ENCODE measurements at regions not wholly inside any gene's neighbourhood (a gene's known extent, or its start where the extent isn't known, plus 50 kb on each side); places are given as distances from the start of the nearest gene placed in this dataset.
"Not testable (repeated sequence)": the region's sequence is repeated elsewhere in the genome, so short reads cannot be mapped to it uniquely, and the experiment has no call there.

DNA sequence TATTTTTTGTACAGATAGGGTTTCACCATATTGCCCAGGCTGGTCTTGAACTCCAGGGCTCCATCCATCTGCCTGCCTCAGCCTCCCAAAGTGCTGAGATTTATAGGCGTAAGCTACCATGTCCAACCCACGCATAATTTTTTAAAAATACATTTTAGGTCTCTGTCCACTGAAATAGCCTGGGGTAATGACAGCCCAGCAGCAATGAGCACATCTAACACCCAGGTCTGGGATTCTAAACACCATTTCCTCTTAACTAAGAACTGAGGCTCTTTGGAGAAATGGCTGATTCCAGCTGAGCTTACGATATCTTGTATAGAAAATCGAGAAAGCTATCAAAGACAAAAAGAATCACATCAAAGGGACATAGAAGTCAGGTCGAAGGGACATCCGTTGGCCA lies 245.3 kb downstream of the PARN start:
- no peak for DNase-seq (ENCODE audit: low spot score)
- intact Hi-C loops (cut with DNase I), result loop anchor here in 1 of 2 donors (10.0 kb wide), 1 partner anchor 60 kb away; no protein-coding TSS in a partner anchor

DNA sequence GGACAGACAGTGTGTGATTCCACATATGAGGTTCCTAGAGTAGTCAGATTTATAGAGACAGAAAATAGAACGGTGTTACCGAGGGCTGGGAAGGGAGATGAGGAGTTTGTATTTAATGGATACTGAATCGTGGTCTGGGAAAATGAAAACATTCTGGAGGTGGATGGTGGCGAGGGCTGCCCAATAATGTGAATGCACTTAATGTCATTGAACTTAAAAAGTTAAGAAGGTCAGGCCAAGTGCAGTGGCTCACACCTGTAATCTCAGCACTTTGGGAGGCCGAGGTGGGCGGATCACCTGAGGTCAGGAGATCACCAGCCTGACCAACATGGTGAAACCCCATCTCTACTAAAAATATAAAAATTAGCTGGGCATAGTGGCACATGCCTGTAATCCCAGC lies 246.2 kb downstream of the PARN start:
- not testable (repeated sequence) for DNase-seq (ENCODE audit: low spot score)
- intact Hi-C loops (cut with DNase I), result loop anchor here in 1 of 2 donors (10.0 kb wide), 1 partner anchor 61 kb away; no protein-coding TSS in a partner anchor

DNA sequence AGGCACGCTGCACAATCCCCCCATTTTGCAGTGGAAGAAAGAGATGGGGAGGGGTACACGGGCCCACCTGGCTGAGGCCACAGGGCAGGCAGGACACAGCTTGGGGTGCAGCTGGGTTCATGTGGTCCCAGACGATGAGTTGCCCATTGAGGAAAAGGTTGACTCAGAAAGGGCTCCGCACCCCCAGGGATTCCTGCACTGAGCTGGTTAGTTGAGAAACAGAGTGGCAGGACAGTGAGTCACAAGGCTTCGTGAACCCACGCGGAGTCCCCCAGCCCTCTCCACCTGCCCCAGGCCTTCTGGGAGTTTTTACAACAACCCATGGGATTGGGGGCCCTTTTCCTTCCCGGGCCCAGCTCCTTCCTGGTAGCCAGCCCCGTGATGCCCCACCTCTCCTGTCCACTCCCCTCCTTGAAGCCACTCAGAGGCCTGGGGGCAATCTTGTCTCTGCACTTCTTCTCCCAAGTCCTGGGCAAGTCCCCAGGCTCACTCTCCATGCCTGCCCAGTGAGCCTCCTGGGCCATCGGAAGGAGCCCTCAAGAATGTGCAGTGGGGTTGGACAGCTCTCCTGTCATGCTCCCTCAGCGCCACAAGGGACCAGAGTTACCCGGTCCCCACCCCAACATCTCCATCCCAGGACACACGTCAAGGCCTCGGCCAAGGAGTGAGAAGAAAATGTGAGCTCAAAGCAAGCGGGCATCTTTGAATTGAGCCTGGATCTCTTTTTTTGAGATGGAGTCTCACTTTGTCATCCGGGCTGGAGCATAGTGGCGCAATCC lies 251.2 kb downstream of the PARN start:
- intact Hi-C loops (cut with DNase I), result no loop called here
- DNase-seq (ENCODE audit: low spot score), result no peak

DNA sequence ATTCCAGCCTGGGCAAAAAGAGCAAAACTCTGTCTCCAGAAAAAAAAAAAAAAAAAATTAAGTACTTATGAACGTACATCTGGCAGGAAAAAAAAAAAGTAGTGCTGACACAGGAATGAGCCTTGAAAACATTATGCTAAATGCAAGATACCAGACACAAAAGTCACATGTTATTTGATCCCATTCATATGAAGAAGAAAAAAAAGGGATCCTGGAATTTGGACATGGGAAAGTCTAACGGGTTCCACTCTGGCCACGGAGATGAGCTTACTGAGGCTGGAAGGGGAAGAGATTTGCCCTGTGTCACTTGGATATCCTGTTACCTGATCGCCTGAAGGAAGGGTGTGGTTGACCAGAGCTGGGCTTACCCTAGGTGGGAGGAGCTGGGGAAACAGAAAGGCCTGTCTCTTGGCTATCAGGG lies 251.9 kb downstream of the PARN start:
- no peak for DNase-seq (ENCODE audit: low spot score)
- intact Hi-C loops (cut with DNase I), result no loop called here

DNA sequence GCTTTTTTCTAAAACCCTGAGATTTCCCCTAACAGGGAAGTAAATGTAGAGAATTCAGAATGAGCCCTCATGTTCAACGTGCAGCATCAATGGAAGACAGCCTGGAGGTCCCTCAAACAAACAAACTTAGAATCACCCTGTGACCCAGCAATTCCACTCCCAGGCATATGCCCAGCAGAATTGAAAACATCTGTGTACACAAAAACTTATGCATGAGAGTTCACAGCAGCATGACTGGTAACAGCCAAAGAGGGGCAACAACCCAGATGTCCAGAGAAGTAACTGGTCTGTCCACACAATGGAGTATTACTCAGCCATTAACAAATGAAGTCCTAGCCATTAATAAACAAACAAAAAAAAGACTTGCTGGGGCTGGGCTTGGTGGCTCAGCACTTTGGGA lies 252.7 kb downstream of the PARN start:
- intact Hi-C loops (cut with DNase I), result no loop called here
- no peak for DNase-seq (ENCODE audit: low spot score)

DNA sequence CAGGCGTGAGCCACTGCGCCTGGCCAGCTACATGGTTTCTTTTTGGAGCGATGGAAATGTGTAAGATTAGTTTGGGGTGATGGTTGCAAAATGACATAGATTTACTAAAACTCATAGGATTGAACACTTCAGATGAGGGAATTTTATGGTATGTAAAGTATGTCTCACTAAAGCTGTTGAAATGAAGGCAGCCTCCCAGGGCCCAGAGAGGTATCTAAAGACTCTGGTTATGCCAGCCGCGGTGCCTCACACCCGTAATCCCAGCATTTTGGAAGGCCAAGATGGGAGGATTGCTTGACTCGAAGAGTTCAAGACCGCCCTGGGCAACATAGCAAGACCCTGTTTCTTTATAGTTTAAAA lies 254.9 kb downstream of the PARN start:
- intact Hi-C loops (cut with DNase I), result no loop called here
- DNase-seq (ENCODE audit: low spot score), result no peak

DNA sequence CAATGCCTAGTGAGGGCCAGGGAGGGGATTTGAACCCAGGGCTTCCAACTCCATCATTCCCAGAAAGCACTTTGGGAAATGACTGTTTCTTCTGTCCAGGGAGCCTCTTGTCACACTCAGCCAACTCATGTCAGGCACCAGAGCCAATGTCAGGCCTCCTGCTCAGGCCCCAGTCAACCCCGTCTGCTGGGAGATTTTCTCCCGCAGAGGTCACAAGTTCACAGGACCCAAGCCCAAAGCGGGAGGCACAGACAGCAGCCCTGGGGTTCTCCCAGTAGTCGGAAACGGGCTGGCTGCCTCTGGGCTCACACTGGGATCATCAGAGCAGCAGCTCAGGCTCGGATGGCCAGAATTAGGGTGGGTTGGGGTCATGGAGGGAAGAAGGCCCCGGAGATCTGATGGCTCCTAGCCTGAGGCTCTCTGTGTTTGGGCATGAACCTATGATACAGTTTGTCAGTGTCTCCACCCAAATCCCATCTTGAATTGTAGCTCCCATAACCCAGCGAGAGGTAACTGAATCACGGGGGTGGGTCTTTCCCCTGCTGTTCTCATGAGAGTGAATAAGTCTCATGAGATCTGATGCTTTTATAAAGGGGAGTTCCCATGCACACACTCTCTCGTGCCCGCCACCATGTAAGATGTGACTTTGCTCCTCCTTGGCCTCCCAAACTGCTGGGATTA lies 255.5 kb downstream of the PARN start:
- DNase-seq (ENCODE audit: low spot score), result no peak

DNA sequence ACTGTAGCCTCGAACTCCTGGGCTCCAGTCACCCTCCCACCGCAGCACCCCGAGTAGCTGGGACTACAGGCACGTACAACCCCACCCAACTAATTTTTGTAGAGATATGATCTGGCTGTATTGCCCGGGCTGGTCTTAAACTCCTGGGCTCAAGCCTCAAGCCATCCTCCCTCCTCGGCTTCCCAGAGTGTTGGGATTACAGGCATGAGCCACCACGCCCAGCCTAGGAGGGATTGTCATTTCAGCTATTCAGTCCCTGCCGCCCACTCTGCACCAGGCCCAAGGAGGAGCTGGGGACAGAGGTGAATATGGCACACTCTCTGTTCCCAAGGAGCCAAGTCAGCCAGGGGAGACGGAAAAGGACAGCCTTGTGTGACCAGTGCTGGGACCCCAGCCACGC lies 256.2 kb downstream of the PARN start:
- intact Hi-C loops (cut with DNase I), result no loop called here
- DNase-seq (ENCODE audit: low spot score), result no peak

More for the DNA sequence above, 255.5 kb downstream of the PARN start:
- intact Hi-C loops (cut with DNase I), result no loop called here

DNA sequence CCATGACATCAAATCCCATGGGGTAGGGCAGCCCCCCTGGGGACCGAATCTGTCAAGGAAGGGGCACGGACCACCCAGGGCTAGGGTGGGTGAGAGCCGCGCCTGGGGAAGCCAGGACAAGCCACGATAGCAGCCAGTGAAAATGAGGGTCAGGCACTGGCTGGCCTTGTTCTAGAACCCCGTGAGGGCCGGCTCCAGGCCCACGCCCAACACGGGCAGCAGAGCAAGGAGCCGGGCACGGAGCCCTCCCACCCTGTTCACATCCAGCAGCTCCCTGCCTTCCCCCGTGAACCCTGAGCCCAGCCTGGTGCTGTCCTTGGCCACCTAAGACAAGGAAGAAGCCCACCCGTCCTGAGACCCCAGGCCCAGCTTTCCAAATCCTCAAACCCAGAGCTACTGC lies 256.7 kb downstream of the PARN start:
- intact Hi-C loops (cut with DNase I), result no loop called here
- DNase-seq (ENCODE audit: low spot score), result no peak

DNA sequence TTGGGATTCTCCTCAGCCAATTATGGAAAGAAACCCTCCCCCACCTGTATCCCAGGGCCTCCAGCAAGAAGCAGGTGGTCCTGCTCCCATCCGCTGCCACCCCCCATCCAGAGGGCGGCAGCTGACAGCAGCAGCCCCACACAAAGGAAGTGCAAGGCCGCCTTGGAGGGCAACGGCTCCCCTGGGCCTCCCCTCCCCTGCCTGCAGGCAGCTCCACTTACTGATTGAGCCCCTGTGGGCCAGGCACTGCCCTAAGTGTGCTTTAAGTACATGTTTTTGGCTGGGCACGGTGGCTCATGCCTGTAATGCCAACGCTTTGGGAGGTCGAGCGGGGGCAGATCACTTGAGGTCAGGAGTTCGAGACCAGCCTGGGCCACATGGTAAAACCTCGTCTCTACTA lies 257.6 kb downstream of the PARN start:
- intact Hi-C loops (cut with DNase I), result no loop called here
- DNase-seq (ENCODE audit: low spot score), result no peak

DNA sequence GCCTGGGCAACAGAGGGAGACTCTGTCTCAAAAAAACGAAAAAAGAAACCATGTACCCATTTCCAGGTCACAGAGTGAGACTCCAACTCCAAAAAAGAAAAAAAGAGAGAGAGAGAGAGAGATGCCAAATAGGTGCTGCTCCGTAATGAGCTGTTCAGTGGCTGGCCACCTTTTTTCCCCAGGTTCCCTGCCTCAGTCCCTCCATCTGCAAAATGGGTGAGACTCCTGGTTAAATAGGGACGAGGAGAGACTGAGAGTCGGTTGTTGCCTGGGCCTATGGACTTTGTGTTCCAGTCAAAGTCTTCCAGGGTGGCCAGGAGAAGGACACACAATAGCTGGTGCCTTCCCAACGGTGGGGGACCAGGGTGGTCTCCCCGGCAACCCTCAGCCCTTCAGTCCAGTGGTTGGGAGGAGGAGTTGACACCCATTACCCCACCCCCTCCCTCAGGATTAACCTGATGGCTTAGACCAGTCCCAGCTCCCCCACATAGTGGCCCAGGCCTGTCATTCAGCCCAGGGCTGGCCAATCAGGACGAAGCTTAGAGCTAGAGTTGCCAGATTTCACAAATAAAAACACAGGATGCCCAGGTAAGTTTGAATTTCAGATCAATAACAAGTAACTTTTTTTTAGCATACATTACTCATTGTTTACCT lies 258.2 kb downstream of the PARN start:
- intact Hi-C loops (cut with DNase I), result no loop called here
- DNase-seq (ENCODE audit: low spot score), result no peak

DNA sequence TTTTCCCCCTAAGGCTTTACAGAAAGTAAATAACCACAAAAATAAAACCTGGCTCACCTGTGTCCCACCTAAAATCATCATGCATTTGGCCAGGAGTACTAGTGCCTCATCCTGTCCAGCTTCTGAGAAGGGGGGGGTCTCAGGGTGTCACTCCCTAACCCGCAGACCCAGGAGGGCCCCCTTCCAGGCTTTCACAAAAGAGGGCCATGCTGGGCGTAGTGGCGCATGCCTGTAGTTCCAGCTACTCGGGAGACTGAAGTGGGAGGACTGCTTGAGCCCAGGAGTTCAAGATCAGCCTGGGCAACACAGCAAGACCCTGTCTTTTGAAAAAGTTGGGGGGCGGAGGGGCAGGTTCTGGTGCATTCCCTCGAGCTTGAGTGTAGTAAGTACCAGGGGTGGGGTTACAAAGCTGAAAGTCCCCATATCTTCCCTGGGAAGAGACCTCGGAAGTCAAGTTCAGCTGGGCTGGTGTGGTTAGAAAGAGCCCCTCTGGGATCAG lies 259.3 kb downstream of the PARN start:
- intact Hi-C loops (cut with DNase I), result no loop called here
- DNase-seq (ENCODE audit: low spot score), result no peak

DNA sequence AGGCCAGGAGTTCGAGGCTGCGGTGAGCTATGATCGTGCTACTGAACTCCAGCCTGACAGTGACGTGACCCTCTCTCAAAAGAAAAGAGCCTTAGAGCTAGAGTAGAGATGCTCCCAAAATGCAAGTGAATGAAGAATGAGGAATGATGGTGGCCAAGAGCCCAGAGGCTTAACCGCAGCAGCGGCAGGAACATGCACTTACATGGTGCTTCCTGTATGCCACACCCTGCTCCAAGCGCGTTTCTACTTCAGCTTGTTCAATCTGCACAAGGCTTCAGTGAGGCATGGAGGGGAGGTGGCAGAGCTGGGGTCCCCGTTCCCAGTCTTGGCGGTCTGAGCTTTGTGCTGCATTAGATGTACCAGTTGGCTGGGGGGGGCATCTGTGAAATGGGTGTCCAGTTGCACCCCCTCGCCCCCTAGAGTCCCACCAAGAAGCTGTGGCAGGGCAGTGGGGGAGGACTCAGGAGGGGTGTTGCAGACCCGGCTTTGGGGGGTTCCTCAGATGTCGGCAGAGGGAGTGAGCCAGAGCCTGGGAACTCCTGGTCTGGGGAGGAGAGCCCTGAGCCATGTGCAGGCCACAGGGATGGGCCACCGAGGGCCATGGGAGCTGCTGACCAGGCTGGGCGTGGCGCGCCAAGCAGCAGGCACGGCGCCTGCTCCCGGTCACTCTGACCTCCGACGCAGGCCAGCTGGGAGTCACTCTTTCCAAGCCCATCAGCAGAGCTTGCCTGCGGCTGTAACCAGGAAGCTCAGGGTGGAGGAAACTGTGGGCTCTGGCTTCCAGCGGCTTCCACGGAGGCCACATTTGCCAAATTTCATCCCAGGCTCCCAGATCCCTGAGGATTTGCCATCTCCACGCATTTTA lies 260.1 kb downstream of the PARN start:
- intact Hi-C loops (cut with DNase I), result no loop called here
- DNase-seq (ENCODE audit: low spot score), result peak; percentile 94

DNA sequence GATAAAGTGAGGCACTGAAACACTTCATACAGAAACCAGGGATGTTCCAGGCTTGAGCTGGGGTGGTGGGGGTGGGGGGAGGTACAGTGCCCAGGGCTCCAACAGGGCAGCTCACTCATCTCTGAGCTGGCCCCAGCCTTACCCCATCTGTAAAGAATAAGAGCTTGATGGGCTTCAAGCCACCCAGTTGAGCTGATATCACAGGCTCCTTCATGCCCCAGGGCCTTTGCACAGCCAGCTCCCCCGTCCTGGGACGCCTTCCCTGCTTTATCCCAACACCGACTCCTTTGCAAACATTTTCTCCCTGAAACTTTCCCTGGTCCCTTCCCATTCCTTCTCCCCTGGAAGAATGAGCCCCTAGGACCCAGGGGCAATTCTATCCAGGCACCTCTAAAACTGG lies 261.7 kb downstream of the PARN start:
- DNase-seq (ENCODE audit: low spot score), result no peak
- intact Hi-C loops (cut with DNase I), result no loop called here

DNA sequence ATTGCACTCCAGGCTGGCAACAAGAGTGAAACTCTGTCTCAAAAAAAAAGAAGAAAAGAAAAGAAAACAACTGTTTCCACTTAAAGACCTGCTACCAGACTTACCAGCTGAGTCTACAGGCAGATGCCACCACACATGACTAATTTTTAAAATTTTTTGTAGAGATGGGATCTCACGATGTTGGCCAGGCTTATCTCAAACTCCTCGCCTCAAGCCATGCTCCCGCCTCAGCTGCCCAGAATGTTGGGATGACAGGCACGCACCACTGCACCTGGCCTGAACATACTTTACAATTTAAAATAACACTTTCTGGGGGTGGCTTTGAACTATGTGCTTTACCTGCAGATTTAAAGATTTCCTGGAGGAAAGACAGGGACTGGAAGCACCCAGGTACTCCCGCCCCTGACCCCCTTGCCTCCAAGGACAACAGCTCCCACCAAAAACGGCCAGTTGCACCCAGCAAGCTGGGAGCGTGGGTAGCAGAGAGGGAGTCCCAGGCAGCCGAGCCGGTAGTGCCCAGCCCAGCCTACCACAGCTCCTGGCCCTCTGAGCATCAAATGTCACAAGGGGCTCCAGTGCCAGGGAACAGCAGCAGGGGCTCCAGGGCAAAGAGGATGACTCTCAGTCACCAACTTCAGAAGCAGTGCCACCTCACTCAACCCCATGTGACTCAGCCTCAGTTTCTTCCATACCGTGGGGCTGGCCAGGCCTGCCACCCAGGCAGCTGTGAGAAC lies 262.9 kb downstream of the PARN start:
- DNase-seq (ENCODE audit: low spot score), result no peak
- intact Hi-C loops (cut with DNase I), result no loop called here

DNA sequence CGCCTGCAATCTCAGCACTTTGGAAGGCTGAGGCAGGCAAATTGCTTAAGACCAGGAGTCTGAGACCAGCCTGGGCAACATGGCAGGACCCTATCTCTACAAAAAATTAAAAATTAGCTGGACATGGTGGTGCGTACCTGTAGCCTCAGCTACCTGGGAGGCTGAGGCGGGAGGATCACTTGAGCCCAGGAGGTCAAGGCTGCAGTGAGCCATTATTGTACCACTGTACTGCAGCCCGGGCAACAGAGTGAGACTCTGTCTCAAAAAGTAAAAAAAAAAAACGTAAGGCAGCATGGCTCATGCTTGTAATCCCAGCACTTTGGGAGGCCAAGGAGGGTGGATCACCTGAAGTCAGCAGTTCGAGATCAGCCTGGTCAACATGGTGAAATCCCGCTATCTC lies 263.6 kb downstream of the PARN start:
- intact Hi-C loops (cut with DNase I), result no loop called here
- no peak for DNase-seq (ENCODE audit: low spot score)

DNA sequence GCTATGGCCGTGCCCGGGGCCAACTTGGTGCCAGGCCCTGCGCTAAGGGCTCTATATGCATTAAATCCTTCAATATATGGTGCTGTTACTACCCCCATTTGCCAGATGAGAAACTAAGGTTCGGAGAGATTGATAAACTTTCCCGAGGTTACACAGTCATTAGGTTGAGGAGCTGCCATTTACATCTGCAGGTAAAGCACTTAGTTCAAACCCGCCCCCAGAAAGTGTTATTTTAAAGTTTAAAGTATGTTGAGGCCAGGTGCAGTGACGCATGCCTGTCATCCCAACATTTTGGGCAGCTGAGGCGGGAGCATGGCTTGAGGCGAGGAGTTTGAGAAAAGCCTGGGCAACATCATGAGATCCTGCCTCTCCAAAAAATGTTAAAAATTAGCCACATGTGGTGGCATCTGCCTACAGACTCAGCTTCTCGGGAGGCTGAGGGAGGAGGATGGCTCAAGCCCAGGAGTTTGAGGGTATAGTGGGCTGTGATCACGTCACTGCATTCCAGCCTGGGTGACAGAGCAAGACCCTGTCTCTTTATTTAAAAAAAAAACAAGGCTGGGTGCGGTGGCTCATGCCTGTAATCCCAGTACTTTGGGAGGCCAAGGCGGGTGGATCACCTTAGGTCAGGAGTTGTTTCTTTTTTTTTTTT lies 264.7 kb downstream of the PARN start:
- intact Hi-C loops (cut with DNase I), result loop anchor here in 1 of 2 donors (2.0 kb wide), 1 partner anchor 39 kb away; no protein-coding TSS in a partner anchor
- no peak for DNase-seq (ENCODE audit: low spot score)

All from posterior vena cava (tissue), 2 donors.